ENCODE measurements at regions not wholly inside any gene's neighbourhood (a gene's known extent, or its start where the extent isn't known, plus 50 kb on each side); places are given as distances from the start of the nearest gene placed in this dataset.
"Not testable (repeated sequence)": the region's sequence is repeated elsewhere in the genome, so short reads cannot be mapped to it uniquely, and the experiment has no call there.

GRCh38 chr18:55664758-55665400, 76.9 kb upstream of the TCF4 start:
- TF ChIP-seq CTCF, POLR2A, POLR2AphosphoS5, EP300 (IDR thresholded peaks at IDR 0.05): not testable (repeated sequence)

Data from gastroesophageal sphincter (tissue), 3 donors.